PC-3 (cell line): ENCODE measurements at regions not wholly inside any gene's neighbourhood (a gene's known extent, or its start where the extent isn't known, plus 50 kb on each side); places are given as distances from the start of the nearest gene placed in this dataset.

Experiments used
- ATAC-seq: fragments of 200-7000 bp; cut with Tn5 transposase; 2 replicates; pipeline ENCODE4 v1.9.1; 2020; ENCODE audit warnings: mild to moderate bottlenecking, moderate library complexity
- BruUV-seq: library from RNA; stranded (reverse); fragments of 400-500 nt; replicated peaks from 2 replicates; lab custom pipeline; 2021; lab: Mats Ljungman, UMichigan
- CTCF ChIA-PET: fragments of 300-600 bp; sonication (Branson Sonifier 250); formaldehyde crosslinking; loops from one replicate; lab custom pipeline; 2022; ENCODE audit warnings: antibody characterized with exemption; lab: Charles Lee
- POLR2A ChIA-PET: fragments of 300-600 bp; sonication (Branson Sonifier 250); formaldehyde crosslinking; loops from one replicate; lab custom pipeline; 2022; ENCODE audit warnings: antibody characterized with exemption; ENCODE audit not compliant: unreplicated experiment; lab: Charles Lee
- DNase-seq: peaks from one replicate; pipeline ENCODE4 v3.0.0-alpha.2; 2015
- H2AFZ ChIP-seq: fragments of 300-600 bp; sonication (generic); 2 replicates; pipeline ENCODE4 v1.6.0; 2016; ENCODE audit warnings: antibody characterized with exemption, low read length
- H3F3A ChIP-seq: fragments of 300-600 bp; sonication (generic); one replicate; pipeline ENCODE4 v1.6.0; 2017; ENCODE audit warnings: antibody characterized with exemption, low read length, control low read depth, mild to moderate bottlenecking; ENCODE audit not compliant: unreplicated experiment
- H3K27ac ChIP-seq: fragments of 300-600 bp; sonication (generic); 2 replicates; pipeline ENCODE4 v1.5.1; 2016; ENCODE audit warnings: mild to moderate bottlenecking, low read length
- H3K27me3 ChIP-seq: fragments of 300-600 bp; sonication (generic); 2 replicates; pipeline ENCODE4 v1.6.1; 2016; ENCODE audit warnings: low read length, mixed read lengths
- H3K36me3 ChIP-seq: fragments of 300-600 bp; sonication (generic); 2 replicates; pipeline ENCODE4 v1.6.1; 2016; ENCODE audit warnings: low read depth, mixed run types, low read length, mixed read lengths
- H3K4me1 ChIP-seq: fragments of 300-600 bp; sonication (generic); 2 replicates; pipeline ENCODE4 v1.5.1; 2016; ENCODE audit warnings: low read length; ENCODE audit not compliant: insufficient read depth
- H3K4me2 ChIP-seq: fragments of 300-600 bp; sonication (generic); 2 replicates; pipeline ENCODE4 v1.6.0; 2016; ENCODE audit warnings: low read length
- H3K4me3 ChIP-seq: fragments of 300-600 bp; sonication (generic); 2 replicates; pipeline ENCODE4 v1.5.1; 2016; ENCODE audit warnings: mild to moderate bottlenecking, low read length, mixed read lengths
- H3K79me2 ChIP-seq: fragments of 300-600 bp; sonication (generic); 2 replicates; pipeline ENCODE4 v1.6.1; 2017; ENCODE audit warnings: low read length, mixed read lengths
- H3K9ac ChIP-seq: fragments of 300-600 bp; sonication (generic); 2 replicates; pipeline ENCODE4 v1.6.0; 2016; ENCODE audit warnings: mild to moderate bottlenecking, low read length
- H3K9me2 ChIP-seq: fragments of 300-600 bp; sonication (generic); replicated peaks from 2 replicates; pipeline ENCODE4 v1.6.1; 2016; ENCODE audit warnings: mixed run types, low read length, mixed read lengths
- H3K9me3 ChIP-seq: fragments of 300-600 bp; sonication (generic); 2 replicates; pipeline ENCODE4 v1.6.1; 2016; ENCODE audit warnings: low read length, mixed read lengths
- H4K20me1 ChIP-seq: fragments of 300-600 bp; sonication (generic); 2 replicates; pipeline ENCODE4 v1.6.1; 2016; ENCODE audit warnings: low read length, mixed read lengths
- CTCF ChIP-seq: fragments of 300-600 bp; sonication (generic); conservative IDR thresholded peaks from 2 replicates; pipeline ENCODE4 v1.5.1; 2017; ENCODE audit warnings: antibody characterized with exemption, low read depth, mild to moderate bottlenecking, low read length
- EZH2 ChIP-seq: fragments of 300-600 bp; sonication (generic); IDR thresholded peaks from one replicate; pipeline ENCODE4 v1.6.1; 2017; ENCODE audit warnings: antibody characterized with exemption, mild to moderate bottlenecking, low read length; ENCODE audit not compliant: unreplicated experiment
- EZH2phosphoT487 ChIP-seq: fragments of 300-600 bp; sonication (generic); IDR thresholded peaks from 2 replicates; pipeline ENCODE4 v1.6.1; 2018; ENCODE audit warnings: mild to moderate bottlenecking, antibody characterized with exemption, low read length, borderline replicate concordance
- intact Hi-C: fragments of 100-400 bp; cut with micrococcal nuclease; formaldehyde crosslinking; loops from 2 replicates; pipeline ENCODE4 v1.9.0; 2023

GRCh38 chr18:27577265-27577664 is 392.2 kb upstream of the CHST9 start:
- intact Hi-C loops = no loop called here
- Histone ChIP-seq H3K4me2 (no peak overlapping the region), H3K27ac (no peak overlapping the region), H3K79me2 (no peaks in the 10 kb centered on the region), H3K4me1 (no peaks in the 10 kb centered on the region), H3K9me3 (peaks cover 6% of the 10 kb centered on the region; the same call in 1 of the 2 replicates), H4K20me1 (no peaks in the 10 kb centered on the region), H3F3A (no peaks in the 10 kb centered on the region), H2AFZ (no peak overlapping the region), H3K4me3 (no peak overlapping the region), H3K9me2 (no peaks in the 10 kb centered on the region), H3K27me3 (peaks cover 48% of the 10 kb centered on the region), H3K36me3 (no peaks in the 10 kb centered on the region), H3K9ac (no peak overlapping the region)
- ATAC-seq (no peak), DNase-seq (no peak)
- ChIA-PET POLR2A (no interaction called here), CTCF (no interaction called here)
- no peak for TF ChIP-seq EZH2
- TF ChIP-seq CTCF = no peak
- no peak for TF ChIP-seq EZH2phosphoT487
- no TSS peak for BruUV-seq

GRCh38 chr18:27567434-27567833 is 382.3 kb upstream of the CHST9 start:
- Histone ChIP-seq H3K79me2 (no peaks in the 10 kb centered on the region), H3K27ac (no peak overlapping the region), H2AFZ (no peak overlapping the region), H3K4me3 (no peak overlapping the region), H3K9me2 (no peaks in the 10 kb centered on the region), H3K9ac (no peak overlapping the region), H3K4me1 (no peaks in the 10 kb centered on the region), H3K9me3 (no peaks in the 10 kb centered on the region), H3F3A (no peaks in the 10 kb centered on the region), H3K4me2 (no peak overlapping the region), H3K27me3 (peaks cover 59% of the 10 kb centered on the region), H3K36me3 (no peaks in the 10 kb centered on the region), H4K20me1 (no peaks in the 10 kb centered on the region)
- ChIA-PET POLR2A (no interaction called here), CTCF (no interaction called here)
- DNase-seq (no peak), ATAC-seq (no peak)
- intact Hi-C loops = no loop called here
- BruUV-seq = no TSS peak
- TF ChIP-seq CTCF = no peak

- Histone ChIP-seq H3K79me2 (no peaks in the 10 kb centered on the region), H3F3A (no peaks in the 10 kb centered on the region), H3K27me3 (peaks cover 92% of the 10 kb centered on the region), H3K27ac (no peak overlapping the region), H3K4me3 (no peak overlapping the region), H3K9me2 (no peaks in the 10 kb centered on the region), H2AFZ (no peak overlapping the region), H3K4me1 (no peaks in the 10 kb centered on the region), H3K36me3 (no peaks in the 10 kb centered on the region), H3K4me2 (no peak overlapping the region), H4K20me1 (no peaks in the 10 kb centered on the region), H3K9ac (no peak overlapping the region), H3K9me3 (no peaks in the 10 kb centered on the region)
- no peak for TF ChIP-seq EZH2phosphoT487
- TF ChIP-seq EZH2 = no peak
- TF ChIP-seq CTCF = no peak
- intact Hi-C loops = no loop called here
- no peak for ATAC-seq
- ChIA-PET CTCF (no interaction called here), POLR2A (no interaction called here)
- BruUV-seq = no TSS peak
- DNase-seq = no peak
These were observed 379.0 kb upstream of the CHST9 start for GRCh38 chr18:27564066-27564465.
